ENCODE measurements at regions not wholly inside any gene's neighbourhood (a gene's known extent, or its start where the extent isn't known, plus 50 kb on each side); places are given as distances from the start of the nearest gene placed in this dataset.

- H3K27ac ChIP-seq (ENCODE audit: low read length): no peak overlapping the region
- BruUV-seq (replicated peaks): no TSS peak
- H3K27me3 ChIP-seq (ENCODE audit: control insufficient read depth, insufficient read depth, low read length): no peaks in the 10 kb centered on the region
- TF ChIP-seq, protein P1, sequence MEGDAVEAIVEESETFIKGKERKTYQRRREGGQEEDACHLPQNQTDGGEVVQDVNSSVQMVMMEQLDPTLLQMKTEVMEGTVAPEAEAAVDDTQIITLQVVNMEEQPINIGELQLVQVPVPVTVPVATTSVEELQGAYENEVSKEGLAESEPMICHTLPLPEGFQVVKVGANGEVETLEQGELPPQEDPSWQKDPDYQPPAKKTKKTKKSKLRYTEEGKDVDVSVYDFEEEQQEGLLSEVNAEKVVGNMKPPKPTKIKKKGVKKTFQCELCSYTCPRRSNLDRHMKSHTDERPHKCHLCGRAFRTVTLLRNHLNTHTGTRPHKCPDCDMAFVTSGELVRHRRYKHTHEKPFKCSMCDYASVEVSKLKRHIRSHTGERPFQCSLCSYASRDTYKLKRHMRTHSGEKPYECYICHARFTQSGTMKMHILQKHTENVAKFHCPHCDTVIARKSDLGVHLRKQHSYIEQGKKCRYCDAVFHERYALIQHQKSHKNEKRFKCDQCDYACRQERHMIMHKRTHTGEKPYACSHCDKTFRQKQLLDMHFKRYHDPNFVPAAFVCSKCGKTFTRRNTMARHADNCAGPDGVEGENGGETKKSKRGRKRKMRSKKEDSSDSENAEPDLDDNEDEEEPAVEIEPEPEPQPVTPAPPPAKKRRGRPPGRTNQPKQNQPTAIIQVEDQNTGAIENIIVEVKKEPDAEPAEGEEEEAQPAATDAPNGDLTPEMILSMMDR (IDR thresholded peaks at IDR 0.05): no peak
- TF ChIP-seq TCF7L2 (IDR thresholded peaks at IDR 0.05; ENCODE audit: low read depth, low read length) (no peak), SIN3A (IDR thresholded peaks at IDR 0.05; ENCODE audit: borderline replicate concordance, insufficient read depth, low read depth, low read length) (no peak), POLR2AphosphoS5 (IDR thresholded peaks at IDR 0.05; ENCODE audit: low read depth, low read length) (no peak)
- TF ChIP-seq, protein P2, sequence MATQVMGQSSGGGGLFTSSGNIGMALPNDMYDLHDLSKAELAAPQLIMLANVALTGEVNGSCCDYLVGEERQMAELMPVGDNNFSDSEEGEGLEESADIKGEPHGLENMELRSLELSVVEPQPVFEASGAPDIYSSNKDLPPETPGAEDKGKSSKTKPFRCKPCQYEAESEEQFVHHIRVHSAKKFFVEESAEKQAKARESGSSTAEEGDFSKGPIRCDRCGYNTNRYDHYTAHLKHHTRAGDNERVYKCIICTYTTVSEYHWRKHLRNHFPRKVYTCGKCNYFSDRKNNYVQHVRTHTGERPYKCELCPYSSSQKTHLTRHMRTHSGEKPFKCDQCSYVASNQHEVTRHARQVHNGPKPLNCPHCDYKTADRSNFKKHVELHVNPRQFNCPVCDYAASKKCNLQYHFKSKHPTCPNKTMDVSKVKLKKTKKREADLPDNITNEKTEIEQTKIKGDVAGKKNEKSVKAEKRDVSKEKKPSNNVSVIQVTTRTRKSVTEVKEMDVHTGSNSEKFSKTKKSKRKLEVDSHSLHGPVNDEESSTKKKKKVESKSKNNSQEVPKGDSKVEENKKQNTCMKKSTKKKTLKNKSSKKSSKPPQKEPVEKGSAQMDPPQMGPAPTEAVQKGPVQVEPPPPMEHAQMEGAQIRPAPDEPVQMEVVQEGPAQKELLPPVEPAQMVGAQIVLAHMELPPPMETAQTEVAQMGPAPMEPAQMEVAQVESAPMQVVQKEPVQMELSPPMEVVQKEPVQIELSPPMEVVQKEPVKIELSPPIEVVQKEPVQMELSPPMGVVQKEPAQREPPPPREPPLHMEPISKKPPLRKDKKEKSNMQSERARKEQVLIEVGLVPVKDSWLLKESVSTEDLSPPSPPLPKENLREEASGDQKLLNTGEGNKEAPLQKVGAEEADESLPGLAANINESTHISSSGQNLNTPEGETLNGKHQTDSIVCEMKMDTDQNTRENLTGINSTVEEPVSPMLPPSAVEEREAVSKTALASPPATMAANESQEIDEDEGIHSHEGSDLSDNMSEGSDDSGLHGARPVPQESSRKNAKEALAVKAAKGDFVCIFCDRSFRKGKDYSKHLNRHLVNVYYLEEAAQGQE (IDR thresholded peaks at IDR 0.05; ENCODE audit: insufficient read depth in 1 of 2, low read depth in 2 of 2, low read length in 1 of 2): no peak
- H3K4me3 ChIP-seq (ENCODE audit: low read depth in 2 of 2, low read length in 2 of 2): no peak overlapping the region
- ATAC-seq: no peak
- no peak for DNase-seq (ENCODE audit: low read depth, low spot score)
- POLR2A ChIA-PET: no interaction called here
- no peaks in the 10 kb centered on the region for H3K4me1 ChIP-seq (ENCODE audit: control insufficient read depth, insufficient read depth, low read length)
- in situ Hi-C loops (cut with HindIII; ENCODE audit: low pct_unique_long_range_greater_than_20kb, low sequenced_read_pairs): no loop called here
- CTCF ChIA-PET: no interaction called here
- no peaks in the 10 kb centered on the region for H3K36me3 ChIP-seq (ENCODE audit: control insufficient read depth, insufficient read depth, low read length)
- H3K9me3 ChIP-seq (ENCODE audit: control insufficient read depth, insufficient read depth, low read depth, low read length): no peaks in the 10 kb centered on the region
- intact Hi-C loops (cut with micrococcal nuclease; ENCODE audit: unreplicated experiment): no loop called here
Measured at GRCh38 chr14:37842106-37842505, 246.7 kb downstream of the TTC6 start.

- no peaks in the 10 kb centered on the region for H3K27me3 ChIP-seq (ENCODE audit: control insufficient read depth, insufficient read depth, low read length)
- in situ Hi-C loops (cut with HindIII; ENCODE audit: low pct_unique_long_range_greater_than_20kb, low sequenced_read_pairs) (no loop called here), intact Hi-C loops (cut with micrococcal nuclease; ENCODE audit: unreplicated experiment) (no loop called here)
- no peaks in the 10 kb centered on the region for H3K36me3 ChIP-seq (ENCODE audit: control insufficient read depth, insufficient read depth, low read length)
- TF ChIP-seq POLR2AphosphoS5 (IDR thresholded peaks at IDR 0.05; ENCODE audit: low read depth, low read length) (no peak), SIN3A (IDR thresholded peaks at IDR 0.05; ENCODE audit: borderline replicate concordance, insufficient read depth, low read depth, low read length) (no peak), TCF7L2 (IDR thresholded peaks at IDR 0.05; ENCODE audit: low read depth, low read length) (no peak)
- TF ChIP-seq, protein P1 (IDR thresholded peaks at IDR 0.05): no peak
- TF ChIP-seq, protein P2 (IDR thresholded peaks at IDR 0.05; ENCODE audit: insufficient read depth in 1 of 2, low read depth in 2 of 2, low read length in 1 of 2): no peak
- H3K4me3 ChIP-seq (ENCODE audit: low read depth in 2 of 2, low read length in 2 of 2): no peak overlapping the region
- no peaks in the 10 kb centered on the region for H3K9me3 ChIP-seq (ENCODE audit: control insufficient read depth, insufficient read depth, low read depth, low read length)
- BruUV-seq (replicated peaks): no TSS peak
- no peaks in the 10 kb centered on the region for H3K4me1 ChIP-seq (ENCODE audit: control insufficient read depth, insufficient read depth, low read length)
- DNase-seq (ENCODE audit: low read depth, low spot score): no peak
- H3K27ac ChIP-seq (ENCODE audit: low read length): no peak overlapping the region
- ChIA-PET CTCF (interaction anchor here (0.8 kb wide), 1 partner anchor 606 kb away, joined by 3 read pairs; no protein-coding TSS in a partner anchor), POLR2A (no interaction called here)
- ATAC-seq: no peak
Measured at GRCh38 chr14:37843954-37844607, 248.7 kb downstream of the TTC6 start.
